GM23248 (cell line): ENCODE measurements at regions not wholly inside any gene's neighbourhood (a gene's known extent, or its start where the extent isn't known, plus 50 kb on each side); places are given as distances from the start of the nearest gene placed in this dataset.
"Not testable (repeated sequence)": the region's sequence is repeated elsewhere in the genome, so short reads cannot be mapped to it uniquely, and the experiment has no call there.

Source experiments
- DNase-seq: peaks from one replicate; pipeline ENCODE4 v3.0.0-alpha.2; 2015
- H2AFZ ChIP-seq: fragments of 200-600 bp; sonication (generic); 2 replicates; pipeline ENCODE4 v1.6.1; 2016; ENCODE audit warnings: antibody characterized with exemption
- H3F3A ChIP-seq: fragments of 200-600 bp; sonication (generic); 2 replicates; pipeline ENCODE4 v1.6.1; 2016; ENCODE audit warnings: mild to moderate bottlenecking, antibody characterized with exemption, mixed run types; ENCODE audit not compliant: insufficient read depth
- H3K27ac ChIP-seq: fragments of 200-600 bp; sonication (generic); 2 replicates; pipeline ENCODE4 v1.5.1; 2016; ENCODE audit warnings: mild to moderate bottlenecking
- H3K27me3 ChIP-seq: fragments of 200-600 bp; sonication (generic); replicated peaks from 2 replicates; pipeline ENCODE4 v1.6.1; 2016; ENCODE audit warnings: mild to moderate bottlenecking; ENCODE audit not compliant: insufficient read depth
- H3K36me3 ChIP-seq: fragments of 200-600 bp; sonication (generic); 2 replicates; pipeline ENCODE4 v1.6.1; 2016; ENCODE audit warnings: low read depth, mild to moderate bottlenecking
- H3K4me1 ChIP-seq: fragments of 200-600 bp; sonication (generic); 2 replicates; pipeline ENCODE4 v1.6.1; 2016; ENCODE audit warnings: mild to moderate bottlenecking; ENCODE audit not compliant: insufficient read depth
- H3K4me2 ChIP-seq: fragments of 200-600 bp; sonication (generic); one replicate; pipeline ENCODE4 v1.6.1; 2016; ENCODE audit warnings: mild to moderate bottlenecking; ENCODE audit not compliant: unreplicated experiment
- H3K4me3 ChIP-seq: fragments of 200-600 bp; sonication (generic); 2 replicates; pipeline ENCODE4 v1.5.1; 2016; ENCODE audit warnings: mild to moderate bottlenecking
- H3K79me2 ChIP-seq: fragments of 200-600 bp; sonication (generic); 2 replicates; pipeline ENCODE4 v1.6.1; 2016; ENCODE audit warnings: mild to moderate bottlenecking; ENCODE audit not compliant: insufficient read depth
- H3K9ac ChIP-seq: fragments of 200-600 bp; sonication (generic); 2 replicates; pipeline ENCODE4 v1.6.1; 2016; ENCODE audit warnings: mild to moderate bottlenecking
- H3K9me2 ChIP-seq: fragments of 200-600 bp; sonication (generic); 2 replicates; pipeline ENCODE4 v1.6.1; 2016; ENCODE audit warnings: mixed run types, mild to moderate bottlenecking, moderate library complexity; ENCODE audit not compliant: insufficient read depth
- H3K9me3 ChIP-seq: fragments of 200-600 bp; sonication (generic); one replicate; pipeline ENCODE4 v1.6.1; 2017; ENCODE audit warnings: low read depth
- H4K20me1 ChIP-seq: fragments of 200-600 bp; sonication (generic); 2 replicates; pipeline ENCODE4 v1.6.0; 2016; ENCODE audit not compliant: insufficient read depth
- EZH2 ChIP-seq: fragments of 200-600 bp; sonication (generic); IDR thresholded peaks from 2 replicates; pipeline ENCODE4 v1.6.1; 2018; ENCODE audit warnings: antibody characterized with exemption, mild to moderate bottlenecking; ENCODE audit not compliant: insufficient read depth, poor library complexity, severe bottlenecking
- EZH2phosphoT487 ChIP-seq: fragments of 200-600 bp; sonication (generic); IDR thresholded peaks from 2 replicates; pipeline ENCODE4 v1.6.1; 2018; ENCODE audit warnings: antibody characterized with exemption, moderate library complexity, mild to moderate bottlenecking, low read depth; ENCODE audit not compliant: insufficient read depth
- WGBS, 2 experiments: methylation state at CpG; one replicate each; pipeline ENCODE4 v1.1.6; 2015 to 2017; ENCODE audit warnings: low lambda C conversion rate in 2 of 2, low coverage in 1 of 2; ENCODE audit errors: missing lambda C conversion rate in 2 of 2; 5-methylcytosine and 5-hydroxymethylcytosine counted together
- in situ Hi-C: fragments of 300-500 bp; cut with MboI; formaldehyde crosslinking; loops from 2 replicates; pipeline ENCODE4 v1.15.0; 2020

- H3K9me3 ChIP-seq, H2AFZ ChIP-seq, H3K9me2 ChIP-seq, H3K36me3 ChIP-seq, DNase-seq, H3K27me3 ChIP-seq, H3K79me2 ChIP-seq, H3F3A ChIP-seq, H4K20me1 ChIP-seq, H3K4me2 ChIP-seq, H3K9ac ChIP-seq, H3K4me1 ChIP-seq, H3K27ac ChIP-seq, H3K4me3 ChIP-seq, in situ Hi-C loops: not testable (repeated sequence)
- WGBS, 2 experiments: 70 to 76% methylated on average over 32 to 41 of the region's 41 CpGs
Observed at GRCh38 chr13:63811428-63812004, 2395.9 kb upstream of the PCDH20 start.

DNA sequence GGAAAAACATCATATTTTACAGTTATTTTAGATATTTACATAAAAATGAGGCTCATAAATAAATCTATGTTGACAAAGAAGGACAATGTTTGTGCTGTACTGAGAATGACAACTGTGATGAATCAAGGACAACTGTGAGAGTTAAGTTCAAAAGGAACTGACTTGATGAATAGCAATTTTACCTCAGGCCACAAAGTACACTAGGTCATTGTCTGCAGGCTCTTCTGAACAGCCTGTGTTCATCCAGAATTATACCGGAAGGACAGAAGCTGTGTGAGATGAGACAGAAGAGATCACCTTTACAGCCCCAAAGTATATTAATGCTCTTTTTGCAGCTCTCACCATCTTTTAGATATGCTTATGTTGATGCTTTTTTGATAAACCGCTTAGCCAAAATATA lies 2375.5 kb upstream of the PCDH20 start:
- H4K20me1 ChIP-seq, DNase-seq, H3K27me3 ChIP-seq, H3K9me2 ChIP-seq, H2AFZ ChIP-seq, H3K9ac ChIP-seq, H3K9me3 ChIP-seq, H3K4me3 ChIP-seq, H3K79me2 ChIP-seq, H3K36me3 ChIP-seq, H3K4me1 ChIP-seq, H3K4me2 ChIP-seq, in situ Hi-C loops, H3K27ac ChIP-seq, H3F3A ChIP-seq: not testable (repeated sequence)
- 66 to 68% methylated on average over 2 of the region's 2 CpGs for WGBS, 2 experiments

DNA sequence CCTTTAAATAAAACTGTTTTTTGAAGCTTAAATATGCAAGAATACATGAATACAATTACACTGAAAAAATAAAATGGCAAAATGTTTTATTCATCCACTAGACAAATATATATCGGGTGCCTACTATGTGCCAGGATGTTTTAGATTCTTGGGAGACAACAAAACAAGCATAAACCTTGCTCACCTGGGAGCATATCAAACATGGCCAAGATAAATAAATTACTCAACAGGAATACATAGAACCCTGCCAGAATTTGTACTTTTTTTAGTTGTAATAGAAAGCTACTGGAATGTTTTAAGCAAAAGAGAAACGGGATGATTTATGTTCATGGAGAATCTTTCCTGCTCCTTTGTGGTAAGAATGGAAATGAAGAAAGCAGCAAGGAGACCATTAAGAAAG lies 2358.5 kb upstream of the PCDH20 start:
- in situ Hi-C loops: no loop called here

GRCh38 chr13:63773476-63773875 lies 2357.8 kb upstream of the PCDH20 start:
- Histone ChIP-seq H3K79me2 (no peaks in the 10 kb centered on the region), H3K9me2 (no peaks in the 10 kb centered on the region), H2AFZ (no peak overlapping the region), H3K9ac (no peak overlapping the region), H3K27me3 (no peaks in the 10 kb centered on the region), H3K4me1 (no peaks in the 10 kb centered on the region), H3K9me3 (no peaks in the 10 kb centered on the region), H3K4me2 (no peak overlapping the region), H3K4me3 (no peak overlapping the region), H4K20me1 (no peaks in the 10 kb centered on the region), H3K36me3 (no peaks in the 10 kb centered on the region), H3K27ac (no peak overlapping the region), H3F3A (no peaks in the 10 kb centered on the region)
- in situ Hi-C loops: no loop called here
- WGBS, 2 experiments: 19% methylated on average over 3 of the region's 3 CpGs
- no peak for TF ChIP-seq EZH2phosphoT487
- TF ChIP-seq EZH2: no peak
- DNase-seq: no peak

More for the DNA sequence above, 2358.5 kb upstream of the PCDH20 start:
- 29 to 32% methylated on average over 2 of the region's 2 CpGs for WGBS, 2 experiments
- no peak for DNase-seq
- no peaks in the 10 kb centered on the region for H3K79me2 ChIP-seq
- no peaks in the 10 kb centered on the region for H3K9me2 ChIP-seq
- no peak overlapping the region for H3K27ac ChIP-seq
- H4K20me1 ChIP-seq: no peaks in the 10 kb centered on the region
- H3K4me3 ChIP-seq: no peak overlapping the region
- no peak overlapping the region for H3K4me2 ChIP-seq
- no peaks in the 10 kb centered on the region for H3K36me3 ChIP-seq
- no peaks in the 10 kb centered on the region for H3K9me3 ChIP-seq
- no peaks in the 10 kb centered on the region for H3F3A ChIP-seq
- H3K9ac ChIP-seq: no peak overlapping the region
- no peaks in the 10 kb centered on the region for H3K27me3 ChIP-seq
- no peak for TF ChIP-seq EZH2phosphoT487
- no peak for TF ChIP-seq EZH2
- no peaks in the 10 kb centered on the region for H3K4me1 ChIP-seq
- no peak overlapping the region for H2AFZ ChIP-seq

DNA sequence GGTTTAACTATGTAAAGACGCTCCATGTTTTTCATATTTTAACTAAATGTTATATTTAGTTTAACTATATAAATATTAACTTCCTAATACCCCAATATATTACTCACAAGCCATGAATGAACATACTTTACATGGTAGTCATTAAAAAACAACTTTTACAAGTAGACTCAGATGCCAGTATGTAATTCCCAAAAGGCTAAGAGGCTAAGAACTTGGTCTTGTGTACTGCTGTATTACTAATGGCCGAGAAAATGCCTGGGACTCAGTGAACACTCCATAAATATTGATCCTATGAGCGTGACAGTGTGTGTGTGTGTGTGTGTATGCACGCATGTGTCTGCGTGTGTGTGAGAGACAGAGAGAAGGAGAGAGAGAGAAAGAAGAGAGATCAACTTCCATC lies 2342.0 kb upstream of the PCDH20 start:
- H3K36me3 ChIP-seq, H3K27ac ChIP-seq, H3K4me2 ChIP-seq, DNase-seq, in situ Hi-C loops, H3F3A ChIP-seq, H2AFZ ChIP-seq, H3K4me3 ChIP-seq, H3K9me2 ChIP-seq, H3K9me3 ChIP-seq, H3K79me2 ChIP-seq, H4K20me1 ChIP-seq, H3K27me3 ChIP-seq, H3K9ac ChIP-seq, H3K4me1 ChIP-seq: not testable (repeated sequence)
- 21 to 24% methylated on average over 4 to 5 of the region's 5 CpGs for WGBS, 2 experiments

DNA sequence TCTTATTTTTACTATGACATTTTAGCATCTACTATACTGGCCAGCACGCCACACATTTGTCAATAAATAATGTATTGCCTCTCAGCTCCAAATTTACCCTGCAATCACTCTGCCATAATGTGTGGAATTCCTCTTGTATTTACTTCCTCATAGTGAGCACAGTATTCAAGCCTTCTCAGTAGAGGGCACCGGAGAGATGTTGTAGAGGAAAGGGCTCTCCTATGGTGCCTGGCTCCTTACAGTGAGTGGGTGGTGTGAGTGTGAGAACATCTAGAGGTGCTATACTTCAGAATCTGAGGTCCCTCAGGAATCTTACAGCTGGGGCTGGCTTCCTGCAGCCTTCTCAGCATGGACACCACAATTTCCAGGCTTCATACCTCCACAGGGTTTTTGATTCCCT lies 2334.2 kb upstream of the PCDH20 start:
- H3K36me3 ChIP-seq, H3K27me3 ChIP-seq, H3K4me3 ChIP-seq, H3K9me3 ChIP-seq, H2AFZ ChIP-seq, DNase-seq, H3K27ac ChIP-seq, H3K4me1 ChIP-seq, H4K20me1 ChIP-seq, H3K9me2 ChIP-seq, H3F3A ChIP-seq, H3K79me2 ChIP-seq, in situ Hi-C loops, H3K4me2 ChIP-seq, H3K9ac ChIP-seq: not testable (repeated sequence)
- WGBS, 2 experiments: no CpG with 5 or more reads among the region's 2 CpGs

- DNase-seq, H3F3A ChIP-seq, in situ Hi-C loops, H3K27me3 ChIP-seq, H3K79me2 ChIP-seq, H3K27ac ChIP-seq, H4K20me1 ChIP-seq, H3K4me2 ChIP-seq, H3K9ac ChIP-seq, H3K4me3 ChIP-seq, H3K36me3 ChIP-seq, H2AFZ ChIP-seq, H3K9me2 ChIP-seq, H3K9me3 ChIP-seq, H3K4me1 ChIP-seq: not testable (repeated sequence)
- 84% methylated on average over 18 of the region's 19 CpGs; no CpG with 5 or more reads in 1 of the 2 experiments for WGBS, 2 experiments
Observed at GRCh38 chr13:63741814-63742101, 2326.1 kb upstream of the PCDH20 start.
